SJSA1 (cell line): ENCODE measurements at regions not wholly inside any gene's neighbourhood (a gene's known extent, or its start where the extent isn't known, plus 50 kb on each side); places are given as distances from the start of the nearest gene placed in this dataset.

Experiments
- DNase-seq, 2 experiments: peaks; one replicate each; pipeline ENCODE4 v3.0.0-alpha.2; 2015 to 2020; ENCODE audit warnings: low spot score in 2 of 2, low read depth in 1 of 2
- H3K27ac ChIP-seq: fragments of 250-450 bp; sonication (Bioruptor Pico); 2 replicates; pipeline ENCODE4 v1.5.1; 2020; ENCODE audit warnings: mild to moderate bottlenecking, moderate library complexity
- H3K27me3 ChIP-seq: fragments of 250-450 bp; sonication (Bioruptor Pico); replicated peaks from 2 replicates; pipeline ENCODE4 v1.5.1; 2020; ENCODE audit warnings: mild to moderate bottlenecking, moderate library complexity
- H3K36me3 ChIP-seq: fragments of 250-450 bp; sonication (Bioruptor Pico); 2 replicates; pipeline ENCODE4 v1.5.1; 2020; ENCODE audit warnings: mild to moderate bottlenecking
- H3K4me1 ChIP-seq: fragments of 250-450 bp; sonication (Bioruptor Pico); replicated peaks from 2 replicates; pipeline ENCODE4 v1.6.1; 2021; ENCODE audit warnings: mild to moderate bottlenecking
- H3K4me3 ChIP-seq: fragments of 250-450 bp; sonication (Bioruptor Pico); 2 replicates; pipeline ENCODE4 v1.5.1; 2020; ENCODE audit warnings: mild to moderate bottlenecking
- H3K9me3 ChIP-seq: fragments of 250-450 bp; sonication (Bioruptor Pico); replicated peaks from 2 replicates; pipeline ENCODE4 v1.5.1; 2020; ENCODE audit warnings: mild to moderate bottlenecking

- Histone ChIP-seq H3K36me3 (no peaks in the 10 kb centered on the region), H3K4me3 (no peak overlapping the region), H3K9me3 (peaks cover 2% of the 10 kb centered on the region; the same call in 1 of the 2 replicates), H3K27ac (no peak overlapping the region), H3K4me1 (no peaks in the 10 kb centered on the region), H3K27me3 (no peaks in the 10 kb centered on the region)
- no peak for DNase-seq
Measured at GRCh38 chr18:24763765-24764513, 303.5 kb downstream of the HRH4 start.

GRCh38 chr18:24764766-24765165 lies 304.3 kb downstream of the HRH4 start:
- H3K27ac ChIP-seq = no peak overlapping the region
- H3K4me1 ChIP-seq = no peaks in the 10 kb centered on the region
- H3K27me3 ChIP-seq = no peaks in the 10 kb centered on the region
- peaks cover 2% of the 10 kb centered on the region; the same call in 1 of the 2 replicates for H3K9me3 ChIP-seq
- no peak overlapping the region for H3K4me3 ChIP-seq
- H3K36me3 ChIP-seq = no peaks in the 10 kb centered on the region
- no peak for DNase-seq

GRCh38 chr18:24766376-24766775 lies 305.9 kb downstream of the HRH4 start:
- H3K4me1 ChIP-seq = no peaks in the 10 kb centered on the region

GRCh38 chr18:24770311-24771024 lies 310.0 kb downstream of the HRH4 start:
- DNase-seq = no peak

More at GRCh38 chr18:24766376-24766775, 305.9 kb downstream of the HRH4 start:
- no peak overlapping the region for H3K27ac ChIP-seq
- H3K4me3 ChIP-seq = no peak overlapping the region
- H3K36me3 ChIP-seq = no peaks in the 10 kb centered on the region
- H3K9me3 ChIP-seq = 0 out of 2 replicates have a peak, but pooled peaks cover 2% of the 10 kb centered on the region
- no peak for DNase-seq
- H3K27me3 ChIP-seq = no peaks in the 10 kb centered on the region

DNA sequence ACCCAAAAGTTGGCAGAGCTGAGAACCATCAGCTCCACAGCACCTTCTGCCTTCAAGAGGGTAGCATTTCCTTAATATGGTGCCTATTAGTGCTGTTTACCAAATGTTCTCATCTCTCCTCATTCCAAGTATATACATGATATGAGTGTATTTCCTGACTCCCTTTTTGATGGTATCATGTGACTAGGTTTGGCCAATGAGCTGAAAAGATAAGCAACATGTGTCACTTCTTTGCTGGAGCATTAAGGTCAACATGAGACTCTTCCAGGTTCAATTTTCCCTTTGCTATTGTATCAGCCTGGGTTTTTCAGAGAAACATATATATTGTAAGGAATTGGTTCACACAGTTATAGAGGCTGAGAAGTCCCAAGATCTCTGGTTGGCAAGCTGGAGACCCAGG lies 310.9 kb downstream of the HRH4 start:
- Histone ChIP-seq H3K4me3 (no peak overlapping the region), H3K27me3 (no peaks in the 10 kb centered on the region), H3K4me1 (no peaks in the 10 kb centered on the region), H3K36me3 (no peaks in the 10 kb centered on the region), H3K27ac (no peak overlapping the region), H3K9me3 (no peaks in the 10 kb centered on the region)
- no peak for DNase-seq

More at GRCh38 chr18:24770311-24771024, 310.0 kb downstream of the HRH4 start:
- Histone ChIP-seq H3K9me3 (no peaks in the 10 kb centered on the region), H3K4me1 (no peaks in the 10 kb centered on the region), H3K27me3 (no peaks in the 10 kb centered on the region), H3K4me3 (no peak overlapping the region), H3K36me3 (no peaks in the 10 kb centered on the region), H3K27ac (no peak overlapping the region)

GRCh38 chr18:24773101-24773500 lies 312.7 kb downstream of the HRH4 start:
- DNase-seq = no peak
- H3K36me3 ChIP-seq = no peaks in the 10 kb centered on the region
- no peaks in the 10 kb centered on the region for H3K9me3 ChIP-seq
- H3K27ac ChIP-seq = no peak overlapping the region
- no peaks in the 10 kb centered on the region for H3K4me1 ChIP-seq
- H3K4me3 ChIP-seq = no peak overlapping the region
- H3K27me3 ChIP-seq = no peaks in the 10 kb centered on the region

GRCh38 chr18:24776019-24776418 lies 315.6 kb downstream of the HRH4 start:
- no peaks in the 10 kb centered on the region for H3K36me3 ChIP-seq
- H3K4me3 ChIP-seq = no peak overlapping the region
- H3K4me1 ChIP-seq = no peaks in the 10 kb centered on the region
- H3K9me3 ChIP-seq = no peaks in the 10 kb centered on the region
- no peaks in the 10 kb centered on the region for H3K27me3 ChIP-seq
- no peak overlapping the region for H3K27ac ChIP-seq
- DNase-seq = no peak

DNA sequence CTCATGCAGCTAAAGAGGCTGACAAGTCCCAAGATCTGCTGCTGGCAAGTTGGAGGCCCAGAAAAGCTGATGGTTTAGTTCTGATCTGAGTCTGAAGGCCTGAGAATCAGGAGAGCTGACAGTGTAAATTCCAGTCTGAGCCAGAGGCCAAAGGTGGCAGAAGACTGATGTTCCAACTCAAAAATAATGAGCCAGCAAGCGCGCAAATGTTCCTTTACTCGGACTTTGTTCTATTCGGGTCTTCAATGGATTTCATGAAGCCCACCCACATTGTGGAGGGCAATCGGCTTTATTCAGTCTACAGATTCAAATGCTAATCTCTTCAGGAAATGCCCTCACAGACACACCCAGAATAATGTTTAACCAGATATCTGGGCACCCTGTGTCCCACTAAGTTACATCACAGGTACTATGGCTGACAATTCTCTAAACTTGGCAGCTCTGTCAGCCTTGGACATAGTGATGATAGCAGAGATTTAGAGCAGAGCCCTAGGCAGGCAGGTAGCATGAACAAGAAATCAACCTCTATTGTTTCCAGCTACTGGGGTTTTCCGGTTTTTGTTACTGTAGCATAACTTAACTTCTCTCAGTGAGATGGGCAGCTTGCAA lies 318.5 kb downstream of the HRH4 start:
- DNase-seq = no peak
- H3K27me3 ChIP-seq = no peaks in the 10 kb centered on the region
- H3K4me1 ChIP-seq = no peaks in the 10 kb centered on the region
- no peaks in the 10 kb centered on the region for H3K9me3 ChIP-seq
- H3K4me3 ChIP-seq = no peak overlapping the region
- no peaks in the 10 kb centered on the region for H3K36me3 ChIP-seq
- no peak overlapping the region for H3K27ac ChIP-seq

DNA sequence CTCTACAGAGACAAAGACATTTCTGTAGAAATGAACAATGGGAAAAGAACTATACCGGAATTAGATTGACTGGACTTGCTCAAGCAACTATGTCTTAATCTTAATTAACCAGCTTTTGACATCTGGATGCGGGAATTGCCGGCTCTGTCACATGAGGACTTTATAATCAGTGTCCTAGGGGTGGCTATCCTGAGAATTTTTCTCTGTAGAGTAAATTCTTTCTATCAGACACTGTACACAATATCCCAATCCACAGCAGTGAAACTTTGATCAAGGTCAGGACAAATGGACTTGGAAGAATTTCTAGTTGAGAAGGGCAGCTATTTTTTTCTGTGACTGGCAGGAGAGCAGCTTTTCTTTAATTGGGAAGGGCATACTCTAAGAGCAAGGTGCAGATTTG lies 322.1 kb downstream of the HRH4 start:
- H3K27ac ChIP-seq = no peak overlapping the region

GRCh38 chr18:24785019-24785418 lies 324.6 kb downstream of the HRH4 start:
- Histone ChIP-seq H3K36me3 (no peaks in the 10 kb centered on the region), H3K27ac (no peak overlapping the region), H3K9me3 (no peaks in the 10 kb centered on the region), H3K4me1 (no peaks in the 10 kb centered on the region), H3K27me3 (no peaks in the 10 kb centered on the region), H3K4me3 (no peak overlapping the region)
- no peak for DNase-seq

More for the DNA sequence above, 322.1 kb downstream of the HRH4 start:
- Histone ChIP-seq H3K4me1 (no peaks in the 10 kb centered on the region), H3K36me3 (no peaks in the 10 kb centered on the region), H3K9me3 (no peaks in the 10 kb centered on the region), H3K4me3 (no peak overlapping the region), H3K27me3 (no peaks in the 10 kb centered on the region)
- no peak for DNase-seq

DNA sequence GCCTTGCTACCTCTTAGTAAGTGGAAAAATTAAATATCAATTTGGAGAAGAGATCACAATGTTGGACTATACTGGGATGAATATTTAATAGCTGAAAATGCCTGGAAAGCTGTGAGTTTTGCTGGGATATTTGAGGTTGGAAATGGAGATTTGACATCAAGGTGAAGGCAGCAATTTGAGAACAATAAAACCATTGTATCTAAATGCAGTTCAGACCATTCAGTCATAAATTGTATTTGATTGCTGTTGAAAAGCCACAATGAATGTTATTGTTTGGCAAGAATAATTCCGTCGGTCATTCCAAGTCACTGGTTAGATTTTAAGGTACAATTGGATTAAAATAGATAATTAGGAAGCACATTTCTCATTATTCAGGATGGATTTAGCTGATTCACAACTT lies 325.6 kb downstream of the HRH4 start:
- no peak overlapping the region for H3K4me3 ChIP-seq
- no peaks in the 10 kb centered on the region for H3K27me3 ChIP-seq
- H3K9me3 ChIP-seq = no peaks in the 10 kb centered on the region
- H3K36me3 ChIP-seq = no peaks in the 10 kb centered on the region
- no peak for DNase-seq
- H3K4me1 ChIP-seq = no peaks in the 10 kb centered on the region
- no peak overlapping the region for H3K27ac ChIP-seq

DNA sequence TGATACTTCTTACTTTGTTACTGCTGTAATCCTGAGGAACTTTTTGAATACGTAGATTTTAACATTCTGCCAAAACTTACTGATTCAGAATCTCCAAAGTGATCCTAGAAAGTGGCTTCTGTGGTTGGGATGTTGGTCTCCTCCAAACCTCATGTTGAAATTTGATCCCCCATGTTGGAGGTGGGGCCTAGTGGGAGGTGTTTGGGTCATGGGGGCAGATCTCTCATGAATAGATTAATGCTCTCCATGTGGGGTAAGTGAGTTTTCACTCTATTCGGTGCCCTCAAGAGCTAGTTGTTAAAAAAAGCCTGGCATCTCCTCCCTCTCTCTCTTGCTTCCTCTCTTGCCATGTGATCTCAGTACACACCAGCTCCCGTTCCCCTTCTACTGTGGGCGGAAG lies 329.9 kb downstream of the HRH4 start:
- H3K4me1 ChIP-seq = no peaks in the 10 kb centered on the region
- no peak for DNase-seq
- no peaks in the 10 kb centered on the region for H3K27me3 ChIP-seq
- H3K27ac ChIP-seq = no peak overlapping the region
- no peaks in the 10 kb centered on the region for H3K36me3 ChIP-seq
- H3K9me3 ChIP-seq = no peaks in the 10 kb centered on the region
- no peak overlapping the region for H3K4me3 ChIP-seq

GRCh38 chr18:24791751-24792545 lies 331.5 kb downstream of the HRH4 start:
- H3K27ac ChIP-seq = no peak overlapping the region
- no peaks in the 10 kb centered on the region for H3K9me3 ChIP-seq
- DNase-seq = no peak
- H3K4me1 ChIP-seq = no peaks in the 10 kb centered on the region
- no peak overlapping the region for H3K4me3 ChIP-seq
- H3K36me3 ChIP-seq = no peaks in the 10 kb centered on the region
- no peaks in the 10 kb centered on the region for H3K27me3 ChIP-seq
